Astrocyte of the spinal cord (primary cell): ENCODE measurements at regions not wholly inside any gene's neighbourhood (a gene's known extent, or its start where the extent isn't known, plus 50 kb on each side); places are given as distances from the start of the nearest gene placed in this dataset.

ENCODE experiments used
- DNase-seq: peaks from one replicate; pipeline ENCODE4 v3.0.0; 2011; ENCODE audit warnings: low read depth, low spot score
- H3K4me3 ChIP-seq: 2 replicates; pipeline ENCODE4 v1.5.1; 2011; ENCODE audit warnings: low read depth, mild to moderate bottlenecking, low read length, moderate library complexity
- CTCF ChIP-seq: IDR thresholded peaks from 2 replicates; pipeline ENCODE4 v1.5.1; 2012; ENCODE audit warnings: low read depth, mild to moderate bottlenecking, low read length, inconsistent platforms
- in situ Hi-C: cut with HindIII; loops from 2 replicates; pipeline ENCODE4 v1.10.0; 2017; ENCODE audit warnings: low sequenced_read_pairs

GRCh38 chr22:49024775-49025440 is 802.8 kb downstream of the BRD1 start:
- no peak overlapping the region for H3K4me3 ChIP-seq
- in situ Hi-C loops, result no loop called here
- DNase-seq, result no peak

GRCh38 chr22:49023879-49024774 is 803.5 kb downstream of the BRD1 start:
- TF ChIP-seq CTCF, result no peak
- no peak for DNase-seq
- in situ Hi-C loops, result no loop called here
- no peak overlapping the region for H3K4me3 ChIP-seq

More at GRCh38 chr22:49024775-49025440, 802.8 kb downstream of the BRD1 start:
- no peak for TF ChIP-seq CTCF

- TF ChIP-seq CTCF, result no peak
- in situ Hi-C loops, result no loop called here
These were observed 804.4 kb downstream of the BRD1 start for GRCh38 chr22:49023161-49023878.

GRCh38 chr22:49022816-49023160 is 804.9 kb downstream of the BRD1 start:
- no peak for DNase-seq
- H3K4me3 ChIP-seq, result no peak overlapping the region
- in situ Hi-C loops, result no loop called here
- TF ChIP-seq CTCF, result no peak

More at GRCh38 chr22:49023161-49023878, 804.4 kb downstream of the BRD1 start:
- no peak for DNase-seq
- no peak overlapping the region for H3K4me3 ChIP-seq

- TF ChIP-seq CTCF, result no peak
- H3K4me3 ChIP-seq, result no peak overlapping the region
- no peak for DNase-seq
- in situ Hi-C loops, result no loop called here
These were observed 805.5 kb downstream of the BRD1 start for GRCh38 chr22:49021926-49022815.
